ENCODE measurements at regions not wholly inside any gene's neighbourhood (a gene's known extent, or its start where the extent isn't known, plus 50 kb on each side); places are given as distances from the start of the nearest gene placed in this dataset.
A peak's percentile ranks its signal among the peaks of the same experiment; 100 is the strongest.

DNA sequence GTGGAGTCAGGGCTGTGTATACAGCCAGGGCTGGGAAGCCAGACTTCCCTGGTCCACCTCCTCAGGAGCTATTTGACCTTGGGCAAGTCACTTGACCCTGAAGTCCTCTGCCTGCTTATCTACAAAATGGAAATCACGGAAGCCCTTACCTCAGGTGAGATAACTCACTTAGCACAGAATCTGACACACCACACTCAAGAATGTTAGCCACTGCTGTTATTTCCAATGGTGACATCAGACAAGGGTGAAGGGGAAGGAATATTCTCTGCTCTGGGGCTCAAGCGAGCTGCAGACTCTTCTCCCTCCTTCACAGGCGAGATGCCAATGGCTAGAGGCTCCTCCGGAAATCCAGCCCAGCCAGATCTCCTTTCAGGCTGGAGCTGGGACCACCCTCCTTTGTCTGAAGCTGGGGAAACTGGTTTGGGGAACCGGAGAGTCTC, 189.6 kb downstream of the HAUS1 start:
- no peak for DNase-seq (ENCODE audit: low read depth)

DNA sequence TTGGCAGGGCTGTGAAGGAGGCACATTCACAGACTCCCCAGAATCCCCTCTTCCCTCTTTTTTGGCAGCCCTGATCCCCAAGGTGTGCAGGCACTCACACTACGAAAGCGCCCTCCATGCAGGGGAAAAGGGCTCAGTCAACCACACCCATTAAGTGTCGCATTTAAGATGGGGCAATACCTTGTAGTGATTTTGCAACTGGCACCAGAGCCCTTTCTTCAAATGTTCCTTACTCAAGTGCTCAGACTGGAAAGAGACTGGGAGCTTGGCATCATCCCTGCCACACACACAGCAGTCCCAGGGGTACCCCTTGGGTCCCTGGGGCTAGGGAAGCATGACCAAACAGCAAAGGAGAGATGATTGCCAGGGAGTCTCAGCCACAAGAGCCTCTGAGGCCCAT, 190.1 kb downstream of the HAUS1 start:
- DNase-seq (ENCODE audit: low read depth), result no peak

DNA sequence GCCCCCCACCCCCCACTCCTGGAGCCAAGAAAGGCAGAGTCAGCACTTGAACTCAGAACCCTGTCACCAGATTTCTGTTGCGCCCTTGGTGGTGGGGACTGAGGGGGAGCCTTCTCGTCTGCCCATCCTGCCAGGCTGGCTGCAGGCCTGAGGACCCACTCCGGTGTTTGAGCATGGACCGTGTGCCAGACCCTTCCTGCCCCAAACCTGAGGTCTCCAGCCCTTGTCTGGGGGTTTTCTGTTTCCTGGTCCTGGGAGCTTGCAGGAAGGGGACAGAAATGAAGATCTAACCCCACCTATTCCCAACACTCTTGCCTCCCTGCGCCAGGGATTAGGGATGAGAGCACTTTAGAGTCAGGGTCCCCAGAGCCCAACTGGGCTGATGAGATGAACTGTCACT, 190.6 kb downstream of the HAUS1 start:
- DNase-seq (ENCODE audit: low read depth), result no peak

DNA sequence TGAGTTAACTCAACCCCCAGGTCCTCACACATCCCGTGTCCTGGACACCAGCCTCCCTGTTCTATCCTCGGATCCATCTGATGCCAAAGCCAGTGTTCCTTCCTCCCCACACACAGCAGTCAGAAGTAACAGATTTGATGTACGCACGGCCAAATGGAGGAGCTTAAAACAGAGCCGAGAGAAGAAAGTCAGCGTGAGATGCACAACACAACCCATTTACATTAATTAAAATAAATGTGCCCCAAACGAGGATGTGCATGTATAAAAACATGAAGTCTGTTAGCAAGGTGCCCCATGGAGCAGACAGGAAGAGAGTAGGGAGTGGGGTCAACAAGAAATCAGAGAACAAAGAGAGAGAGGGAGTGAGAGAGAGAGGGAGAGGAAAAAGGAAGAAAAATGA, 191.2 kb downstream of the HAUS1 start:
- no peak for DNase-seq (ENCODE audit: low read depth)

DNA sequence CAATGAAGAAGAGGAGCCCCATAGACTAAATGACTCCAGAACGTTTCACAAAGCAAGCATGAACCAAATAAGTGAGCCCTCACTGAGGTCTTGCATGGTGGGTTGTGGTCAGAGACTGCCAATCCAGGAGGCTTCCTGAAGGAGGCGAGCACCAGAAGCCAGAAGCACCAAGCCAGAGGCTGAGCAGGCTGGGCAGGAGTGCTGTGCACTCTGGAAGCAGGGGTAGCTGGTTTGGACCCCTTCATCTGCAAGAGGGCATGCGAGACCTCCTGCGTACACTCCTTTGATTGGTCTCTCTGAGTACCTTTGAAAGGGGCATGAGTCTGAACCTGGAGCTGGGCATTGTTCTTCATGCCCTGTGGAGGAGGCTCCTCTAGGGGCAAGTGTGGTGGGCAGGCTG, 192.5 kb downstream of the HAUS1 start:
- DNase-seq (ENCODE audit: low read depth), result no peak

DNA sequence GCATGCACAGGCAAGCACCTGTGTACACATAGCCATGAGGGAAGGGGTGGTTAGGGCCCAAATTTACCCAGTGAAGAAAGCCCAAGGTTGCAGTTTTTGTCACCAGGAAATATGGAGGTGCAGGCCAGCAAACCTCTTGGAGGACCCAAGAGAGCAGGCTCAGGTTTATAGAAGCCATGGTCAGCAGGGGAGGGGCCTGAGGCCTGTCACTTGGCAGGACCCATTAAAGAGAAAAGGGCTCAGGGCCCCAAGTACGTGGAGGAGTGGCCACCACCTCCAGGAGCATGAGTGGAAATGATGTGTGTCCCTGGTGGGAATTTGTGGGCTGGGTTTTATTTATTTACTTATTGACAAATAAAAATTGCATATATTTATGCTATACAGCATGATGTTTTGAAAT, 192.9 kb downstream of the HAUS1 start:
- DNase-seq (ENCODE audit: low read depth), result no peak

DNA sequence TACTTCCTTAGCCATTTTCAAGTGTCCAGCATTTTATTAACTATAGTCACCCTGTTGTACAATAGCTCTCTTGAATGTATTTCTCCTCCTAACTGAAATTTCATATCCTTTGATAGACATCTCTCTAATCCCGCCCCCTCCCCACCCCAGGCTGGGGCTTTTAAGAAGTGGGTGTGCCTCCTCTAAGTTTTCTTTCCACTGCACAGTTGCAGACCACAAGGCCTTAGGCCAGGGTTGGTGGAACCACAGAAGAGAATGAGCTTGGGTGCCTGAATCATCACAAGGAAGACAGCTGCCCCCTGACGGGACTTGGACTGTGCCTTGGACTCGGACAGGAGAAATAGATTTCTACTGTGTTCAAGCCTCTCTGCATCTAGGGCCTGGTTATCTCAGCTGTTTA, 193.4 kb downstream of the HAUS1 start:
- DNase-seq (ENCODE audit: low read depth), result peak; percentile 94

DNA sequence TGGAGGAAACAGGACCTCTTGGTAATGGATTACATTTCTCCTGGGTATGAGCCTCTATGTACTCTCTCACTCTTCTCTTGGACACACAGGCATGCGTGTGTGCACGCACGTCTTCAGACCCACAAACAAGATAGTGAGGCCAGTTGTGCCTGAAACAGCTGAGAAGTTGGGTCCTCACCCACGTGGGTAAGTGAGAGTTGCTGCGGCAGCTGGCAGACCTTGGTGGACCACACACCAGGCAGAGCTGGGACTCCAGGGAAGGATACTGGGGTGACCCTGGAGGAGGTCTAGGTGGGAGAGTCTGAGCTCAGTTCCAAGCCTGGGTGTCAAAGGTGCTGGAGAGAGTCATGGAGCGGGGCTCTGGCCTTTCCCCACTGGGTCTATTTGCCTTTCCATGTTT, 194.3 kb downstream of the HAUS1 start:
- DNase-seq (ENCODE audit: low read depth), result peak; percentile 60

- DNase-seq (ENCODE audit: low read depth), result no peak
Observed at GRCh38 chr18:46299465-46300008, 195.4 kb downstream of the HAUS1 start.

DNA sequence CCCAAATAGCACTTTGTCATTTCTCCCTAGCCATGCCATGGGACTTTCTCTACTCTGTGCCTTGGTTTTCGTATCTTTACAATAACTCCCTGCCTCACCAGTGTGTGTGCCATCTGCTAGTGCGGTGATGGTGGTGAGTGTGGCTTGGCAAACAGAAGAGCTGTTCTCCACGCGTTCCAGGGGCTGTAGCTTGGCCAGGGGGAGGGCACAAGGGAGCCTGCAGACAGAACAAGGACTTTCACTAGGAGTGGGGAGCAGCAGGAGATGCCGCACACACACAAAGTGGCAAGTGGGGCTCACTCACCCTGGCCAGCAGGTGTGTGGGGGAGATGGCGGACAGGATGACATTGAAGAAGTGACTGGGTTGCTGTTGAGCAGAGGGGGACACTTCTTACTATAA, 196.9 kb downstream of the HAUS1 start:
- peak; percentile 68 for DNase-seq (ENCODE audit: low read depth)

DNA sequence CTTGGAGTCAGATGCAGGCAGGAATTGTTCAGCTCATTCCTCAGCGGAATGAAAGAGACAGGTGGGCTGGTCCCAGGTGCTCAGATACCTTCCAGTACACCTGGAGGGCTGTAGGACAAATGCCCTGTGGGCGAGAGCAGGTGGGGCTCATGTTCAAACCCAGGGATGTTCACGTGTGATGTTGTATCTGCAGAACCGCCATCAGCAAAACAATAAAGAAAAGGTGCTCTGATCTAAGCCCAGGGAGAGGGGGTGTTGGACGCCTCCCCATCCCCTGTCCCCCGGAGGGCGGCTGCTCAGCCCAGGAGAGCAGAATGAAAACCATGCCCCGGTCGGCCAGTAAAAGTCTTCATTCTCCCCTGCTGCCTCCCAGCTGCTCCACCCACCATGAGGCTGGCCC, 197.4 kb downstream of the HAUS1 start:
- DNase-seq (ENCODE audit: low read depth), result no peak

DNA sequence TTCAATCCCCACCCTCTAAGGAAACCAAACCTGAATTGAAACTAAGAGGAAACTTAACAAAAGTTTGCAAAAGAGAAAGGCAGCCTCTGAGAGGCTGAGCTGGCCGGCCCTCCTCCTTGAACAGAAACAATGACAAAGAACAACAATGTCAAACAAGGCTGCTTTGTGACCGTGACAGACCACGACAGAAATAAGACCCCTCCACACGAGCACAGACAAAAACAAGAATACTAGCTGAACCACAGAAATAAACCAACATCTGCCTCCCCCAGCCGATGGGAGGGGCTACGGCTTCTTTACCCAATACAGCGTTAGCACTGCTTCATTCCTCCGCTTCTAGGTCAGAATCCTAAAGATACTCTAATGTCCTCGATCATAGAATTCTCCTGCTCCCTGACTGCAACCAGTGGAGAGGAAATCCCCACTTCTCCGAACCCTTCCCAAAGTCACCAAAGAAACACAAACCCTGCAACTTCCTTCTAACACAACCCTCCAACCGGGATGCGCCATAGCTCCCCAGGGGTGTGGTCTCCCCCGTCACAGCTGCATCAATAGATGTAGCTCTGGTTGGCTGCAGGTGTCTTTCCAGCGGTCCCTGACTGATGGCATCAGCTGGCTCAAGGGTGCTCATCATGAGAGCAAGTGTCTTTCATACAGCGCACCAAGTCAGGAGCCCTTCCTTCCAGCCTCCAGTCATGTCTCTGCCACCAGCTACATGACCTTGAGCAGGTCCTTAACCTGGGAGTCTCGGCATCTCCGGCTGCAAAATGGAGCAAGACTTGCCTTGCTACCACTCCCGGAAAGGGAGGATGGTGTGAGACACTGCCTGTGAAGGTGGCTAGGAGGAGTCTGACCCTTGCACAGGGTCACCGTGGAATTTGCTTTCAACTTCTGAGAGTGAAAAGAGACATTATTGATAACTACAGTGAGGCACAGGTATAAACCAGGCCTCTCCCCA, 198.6 kb downstream of the HAUS1 start:
- no peak for DNase-seq (ENCODE audit: low read depth)

DNA sequence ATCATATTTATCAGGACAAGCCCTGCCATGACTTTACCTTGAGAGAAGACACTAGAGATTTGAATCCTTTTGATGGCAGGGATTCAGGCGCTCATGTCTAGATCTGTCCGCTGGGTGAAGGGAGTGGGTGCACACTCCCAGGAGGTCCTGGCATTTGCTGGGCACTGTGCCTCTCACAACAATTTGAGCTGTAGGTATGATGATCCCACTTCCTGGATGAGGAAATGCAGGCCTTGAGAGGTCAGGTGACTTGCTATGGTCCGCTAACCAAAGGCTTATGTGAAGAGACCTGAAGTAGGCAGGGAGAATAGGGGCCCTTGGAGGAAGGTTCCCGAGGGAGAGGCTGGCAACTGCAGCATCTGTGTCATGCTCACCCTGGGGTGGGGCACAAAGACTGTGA, 206.1 kb downstream of the HAUS1 start:
- no peak for DNase-seq (ENCODE audit: low read depth)

DNA sequence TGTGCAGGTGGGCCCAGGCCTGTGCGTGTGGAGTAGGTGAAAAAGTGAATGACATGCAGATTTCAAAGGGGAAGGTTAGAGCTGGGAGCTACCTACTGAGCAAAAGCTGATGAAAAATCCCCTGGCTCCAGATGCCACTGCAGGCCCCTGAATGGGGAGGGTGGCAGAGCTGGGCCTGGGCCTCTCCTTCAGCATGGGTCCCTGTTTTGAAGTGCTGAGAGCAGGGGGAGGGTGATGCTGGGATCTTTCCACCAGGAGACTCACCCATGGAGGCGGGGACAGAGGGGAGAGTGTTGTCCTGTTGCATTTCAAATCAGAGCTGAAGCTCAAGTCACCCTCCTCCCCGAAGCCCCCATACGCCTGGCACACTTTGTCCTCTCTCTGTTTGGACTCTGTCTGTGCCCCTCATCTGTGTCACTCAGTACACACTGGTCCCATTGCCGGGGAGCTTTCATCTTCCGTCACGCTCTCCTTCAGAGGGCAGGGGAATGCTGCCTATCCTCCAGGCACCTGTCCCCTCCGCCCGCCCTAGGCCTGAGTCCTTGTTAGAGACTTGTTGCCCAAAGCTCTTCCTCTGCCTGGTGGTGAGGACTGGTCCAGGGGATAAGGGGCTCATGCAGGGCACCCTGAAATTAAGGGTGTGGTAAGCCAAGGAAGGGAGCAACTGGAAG, 206.6 kb downstream of the HAUS1 start:
- DNase-seq (ENCODE audit: low read depth), result no peak

DNA sequence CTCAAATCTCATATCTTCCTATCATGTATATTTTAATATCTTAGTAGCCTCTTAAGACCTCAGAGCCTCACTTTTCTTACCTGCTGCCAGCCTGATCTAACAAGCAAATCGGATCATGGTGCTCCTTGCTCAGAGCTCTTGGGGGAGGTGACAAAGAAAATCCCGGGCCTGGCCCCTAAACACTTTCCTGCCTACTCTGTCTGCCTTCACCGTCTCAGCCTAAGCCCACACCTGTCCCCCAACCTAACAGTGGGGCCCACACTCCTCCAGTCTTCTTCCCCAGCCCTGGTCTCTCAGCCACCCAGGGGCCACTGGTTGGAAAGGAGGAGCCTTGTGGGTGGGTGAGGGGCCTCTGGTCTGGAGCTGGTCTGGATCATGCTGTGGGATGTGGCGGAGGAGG, 207.3 kb downstream of the HAUS1 start:
- DNase-seq (ENCODE audit: low read depth), result no peak

- no peak for DNase-seq (ENCODE audit: low read depth)
Observed at GRCh38 chr18:46312221-46312620, 208.0 kb downstream of the HAUS1 start.

DNA sequence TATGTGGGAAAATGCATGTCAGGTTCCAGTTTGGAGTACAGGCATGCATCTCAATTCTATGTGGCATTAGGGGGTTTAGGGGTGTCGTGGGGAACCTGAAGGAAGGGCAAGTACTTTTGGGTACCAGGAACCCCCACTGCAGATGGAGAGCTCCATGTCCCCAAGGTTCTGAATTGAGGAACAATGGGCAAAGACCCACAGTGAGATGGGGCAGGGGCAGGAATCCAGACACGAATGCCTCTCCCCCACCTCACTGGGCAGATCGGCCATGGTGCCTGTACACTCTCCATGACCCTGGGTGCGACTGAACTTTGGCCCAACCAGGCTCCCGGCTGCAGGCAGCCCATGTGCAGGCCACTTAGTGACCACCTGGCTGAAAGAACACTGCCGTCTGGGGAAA, 209.3 kb downstream of the HAUS1 start:
- no peak for DNase-seq (ENCODE audit: low read depth)

GRCh38 chr18:46314011-46314410, 209.8 kb downstream of the HAUS1 start:
- DNase-seq (ENCODE audit: low read depth), result no peak

DNA sequence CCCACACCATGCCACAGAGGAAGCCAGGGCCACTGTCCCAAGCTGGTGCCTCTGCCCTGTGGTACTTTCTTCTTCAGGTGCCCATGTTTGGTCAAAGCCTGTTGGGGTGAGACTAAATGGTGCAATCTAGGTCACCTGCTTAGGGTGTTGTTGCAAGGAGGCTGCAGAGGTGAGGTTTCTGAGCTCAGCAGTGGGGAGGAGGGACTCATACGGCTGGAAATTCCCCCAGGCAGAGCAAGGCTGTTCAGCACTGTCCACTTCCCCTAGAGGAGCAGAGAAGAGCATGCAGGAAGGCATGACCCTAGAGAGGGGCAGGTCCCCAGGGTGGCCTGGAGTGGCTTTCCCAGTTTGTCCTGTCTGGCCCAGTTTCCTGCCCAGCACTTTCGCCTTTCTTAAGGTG, 211.0 kb downstream of the HAUS1 start:
- no peak for DNase-seq (ENCODE audit: low read depth)

GRCh38 chr18:46318356-46318755, 214.2 kb downstream of the HAUS1 start:
- no peak for DNase-seq (ENCODE audit: low read depth)

DNA sequence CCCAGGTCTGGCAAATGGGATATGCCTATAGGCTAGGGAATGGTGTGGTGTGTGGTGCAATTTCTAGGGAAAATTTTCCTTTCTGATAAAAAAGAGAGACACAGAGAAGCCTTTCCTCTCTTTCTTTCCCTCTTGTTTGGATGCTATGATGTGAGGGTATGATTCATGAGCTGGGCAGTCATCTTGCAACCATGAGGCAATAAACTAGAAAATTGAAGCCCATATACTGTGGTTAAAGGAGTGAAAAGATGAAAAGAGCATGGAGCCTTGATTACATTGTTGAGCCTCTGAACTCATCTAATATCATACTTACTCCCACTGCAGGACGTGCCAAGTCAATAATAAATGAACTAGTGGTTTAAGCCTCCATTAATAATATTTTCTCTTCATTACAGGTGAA, 215.6 kb downstream of the HAUS1 start:
- no peak for DNase-seq (ENCODE audit: low read depth)

DNA sequence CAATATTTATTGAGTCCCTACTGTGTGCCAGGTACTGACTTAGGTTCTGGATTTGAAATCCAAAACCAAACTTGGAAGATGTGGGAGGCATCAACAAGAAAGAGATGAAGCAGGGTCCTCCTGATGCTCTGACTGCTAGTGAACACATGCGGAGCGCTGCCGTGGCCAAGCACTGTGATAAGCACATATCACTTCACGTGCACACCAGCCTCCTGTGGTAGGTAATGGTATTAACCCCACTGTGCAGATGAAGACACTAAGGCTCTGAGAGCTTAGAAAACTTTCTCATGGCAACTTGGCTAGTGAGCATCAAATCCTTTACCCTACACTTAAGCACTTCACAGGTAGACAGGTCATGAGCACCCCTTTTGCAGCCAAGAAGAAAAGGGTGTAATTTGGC, 216.1 kb downstream of the HAUS1 start:
- no peak for DNase-seq (ENCODE audit: low read depth)

Measured in myocyte (in vitro differentiated cells).